Panc1 (cell line): ENCODE measurements at regions not wholly inside any gene's neighbourhood (a gene's known extent, or its start where the extent isn't known, plus 50 kb on each side); places are given as distances from the start of the nearest gene placed in this dataset.

Source experiments
- ATAC-seq: fragments of 200-7000 bp; cut with Tn5 transposase; 2 replicates; pipeline ENCODE4 v1.9.1; 2020; ENCODE audit warnings: mild to moderate bottlenecking, moderate library complexity
- BruUV-seq: library from RNA; stranded (reverse); fragments of 400-500 nt; replicated peaks from 2 replicates; lab custom pipeline; 2021; lab: Mats Ljungman, UMichigan
- CTCF ChIA-PET: fragments of 300-600 bp; sonication (Branson Sonifier 250); formaldehyde crosslinking; loops from one replicate; lab custom pipeline; 2022; ENCODE audit warnings: antibody characterized with exemption; lab: Charles Lee
- POLR2A ChIA-PET: fragments of 300-600 bp; sonication (Branson Sonifier 250); formaldehyde crosslinking; loops from one replicate; lab custom pipeline; 2022; ENCODE audit warnings: antibody characterized with exemption; lab: Charles Lee
- DNase-seq: peaks from one replicate; pipeline ENCODE4 v3.0.0-alpha.2; 2010; ENCODE audit warnings: low read depth, low spot score
- H3K27ac ChIP-seq: 2 replicates; pipeline ENCODE4 v1.5.1; 2011; ENCODE audit warnings: mild to moderate bottlenecking, low read length, inconsistent platforms
- H3K27me3 ChIP-seq: fragments of 200-500 bp; sonication (Bioruptor generic); 2 replicates; pipeline ENCODE4 v1.6.0; 2014; ENCODE audit warnings: low read length, inconsistent platforms; ENCODE audit not compliant: control insufficient read depth, insufficient read depth
- H3K36me3 ChIP-seq: fragments of 200-500 bp; sonication (Bioruptor generic); 2 replicates; pipeline ENCODE4 v1.5.1; 2014; ENCODE audit warnings: inconsistent platforms, mild to moderate bottlenecking, low read length, moderate library complexity; ENCODE audit not compliant: control insufficient read depth, insufficient read depth
- H3K4me1 ChIP-seq: 2 replicates; pipeline ENCODE4 v1.5.1; 2011; ENCODE audit warnings: inconsistent platforms, mild to moderate bottlenecking, low read length, moderate library complexity; ENCODE audit not compliant: control insufficient read depth, insufficient read depth
- H3K4me3 ChIP-seq, 2 experiments: 2 replicates each; pipeline ENCODE4 v1.5.1; 2011 to 2012; ENCODE audit warnings: low read depth in 2 of 2, low read length in 2 of 2, mild to moderate bottlenecking in 2 of 2, inconsistent platforms in 1 of 2, moderate library complexity in 1 of 2
- H3K9me3 ChIP-seq: fragments of 200-500 bp; sonication (Bioruptor generic); 2 replicates; pipeline ENCODE4 v1.5.1; 2014; ENCODE audit warnings: low read depth, mild to moderate bottlenecking, inconsistent platforms, low read length, moderate library complexity; ENCODE audit not compliant: control insufficient read depth, insufficient read depth
- CTCF ChIP-seq: fragments of 450-650 bp; IDR thresholded peaks from 2 replicates; pipeline ENCODE4 v1.5.1; 2017; ENCODE audit warnings: mild to moderate bottlenecking
- POLR2AphosphoS5 ChIP-seq: IDR thresholded peaks from 2 replicates; pipeline ENCODE4 v1.6.1; 2012; ENCODE audit warnings: mild to moderate bottlenecking, low read depth, low read length, moderate library complexity
- REST ChIP-seq, 2 experiments: IDR thresholded peaks; 2 replicates each; pipeline ENCODE4 v1.6.1; 2011 to 2012; ENCODE audit warnings: low read depth in 2 of 2, control low read depth in 1 of 2, low read length in 1 of 2, mild to moderate bottlenecking in 1 of 2, moderate library complexity in 1 of 2; ENCODE audit not compliant: insufficient read depth in 1 of 2
- SIN3A ChIP-seq: IDR thresholded peaks from 2 replicates; pipeline ENCODE4 v1.6.1; 2012; ENCODE audit warnings: low read depth, mild to moderate bottlenecking, low read length, moderate library complexity, borderline replicate concordance; ENCODE audit not compliant: insufficient read depth
- TCF7L2 ChIP-seq: IDR thresholded peaks from 2 replicates; pipeline ENCODE4 v1.6.1; 2011; ENCODE audit warnings: mild to moderate bottlenecking, low read depth, low read length, inconsistent platforms
- in situ Hi-C: cut with HindIII; loops from 2 replicates; pipeline ENCODE4 v1.10.0; 2016; ENCODE audit warnings: low sequenced_read_pairs, low pct_unique_long_range_greater_than_20kb
- intact Hi-C: fragments of 100-400 bp; cut with micrococcal nuclease; formaldehyde crosslinking; loops from one replicate; pipeline ENCODE4 v1.10.0; 2022; ENCODE audit not compliant: unreplicated experiment

GRCh38 chr5:166532456-166533220 lies 1758.8 kb upstream of the WWC1 start:
- BruUV-seq: no TSS peak
- Histone ChIP-seq H3K4me1 (no peaks in the 10 kb centered on the region), H3K9me3 (no peaks in the 10 kb centered on the region; the same call in 1 of the 2 replicates), H3K36me3 (no peaks in the 10 kb centered on the region), H3K27me3 (no peaks in the 10 kb centered on the region), H3K27ac (no peak overlapping the region), H3K4me3 (no peak overlapping the region)
- CTCF ChIA-PET: no interaction called here
- DNase-seq (no peak), ATAC-seq (no peak)
- in situ Hi-C loops (no loop called here), intact Hi-C loops (no loop called here)
- no peak for TF ChIP-seq TCF7L2
- no peak for TF ChIP-seq REST (IDR thresholded peaks at IDR 0.05; ENCODE audit: insufficient read depth in 1 of 2, low read depth in 2 of 2, low read length in 1 of 2)
- TF ChIP-seq POLR2AphosphoS5: no peak
- no peak for TF ChIP-seq SIN3A
- TF ChIP-seq CTCF: no peak
- POLR2A ChIA-PET: no interaction called here

- BruUV-seq: no TSS peak
- H3K36me3 ChIP-seq: no peaks in the 10 kb centered on the region
- no peak overlapping the region for H3K4me3 ChIP-seq
- TF ChIP-seq CTCF: no peak
- TF ChIP-seq REST (IDR thresholded peaks at IDR 0.05; ENCODE audit: insufficient read depth in 1 of 2, low read depth in 2 of 2, low read length in 1 of 2): no peak
- TF ChIP-seq TCF7L2: no peak
- no peak for TF ChIP-seq SIN3A
- no peak for TF ChIP-seq POLR2AphosphoS5
- no peaks in the 10 kb centered on the region for H3K4me1 ChIP-seq
- POLR2A ChIA-PET: no interaction called here
- intact Hi-C loops (no loop called here), in situ Hi-C loops (no loop called here)
- no peak overlapping the region for H3K27ac ChIP-seq
- CTCF ChIA-PET: no interaction called here
- DNase-seq: no peak
- no peak for ATAC-seq
- H3K27me3 ChIP-seq: no peaks in the 10 kb centered on the region
- H3K9me3 ChIP-seq: no peaks in the 10 kb centered on the region; the same call in 1 of the 2 replicates
Observed at GRCh38 chr5:166535641-166536040, 1755.8 kb upstream of the WWC1 start.
